ENCODE measurements at regions not wholly inside any gene's neighbourhood (a gene's known extent, or its start where the extent isn't known, plus 50 kb on each side); places are given as distances from the start of the nearest gene placed in this dataset.
"Not testable (repeated sequence)": the region's sequence is repeated elsewhere in the genome, so short reads cannot be mapped to it uniquely, and the experiment has no call there.

GRCh38 chr3:192968901-192969300 is 51.2 kb upstream of the MB21D2 start:
- DNase-seq: not testable (repeated sequence)

GRCh38 chr3:192980632-192981031 is 63.0 kb upstream of the MB21D2 start:
- no peak for DNase-seq

GRCh38 chr3:192986379-192986778 is 68.7 kb upstream of the MB21D2 start:
- DNase-seq: no peak

- DNase-seq: no peak
Measured at GRCh38 chr3:192991356-192991755, 73.7 kb upstream of the MB21D2 start.

GRCh38 chr3:192992361-192992760 is 74.7 kb upstream of the MB21D2 start:
- no peak for DNase-seq

- DNase-seq: no peak
Measured at GRCh38 chr3:192993411-192993810, 75.8 kb upstream of the MB21D2 start.

GRCh38 chr3:193001113-193001512 is 83.5 kb upstream of the MB21D2 start:
- DNase-seq: not testable (repeated sequence)

- not testable (repeated sequence) for DNase-seq
Measured at GRCh38 chr3:193003624-193004023, 86.0 kb upstream of the MB21D2 start.

- no peak for DNase-seq
Measured at GRCh38 chr3:193008654-193009053, 91.0 kb upstream of the MB21D2 start.

- DNase-seq: peak; percentile 52
Measured at GRCh38 chr3:193010191-193010590, 92.5 kb upstream of the MB21D2 start.

GRCh38 chr3:193011958-193012357 is 94.3 kb upstream of the MB21D2 start:
- no peak for DNase-seq

GRCh38 chr3:193014902-193015301 is 97.2 kb upstream of the MB21D2 start:
- no peak for DNase-seq

GRCh38 chr3:193016437-193016901 is 98.8 kb upstream of the MB21D2 start:
- DNase-seq: no peak

- no peak for DNase-seq
Measured at GRCh38 chr3:193021506-193022010, 103.9 kb upstream of the MB21D2 start.

- DNase-seq: no peak
Measured at GRCh38 chr3:193023218-193023617, 105.6 kb upstream of the MB21D2 start.

GRCh38 chr3:193028258-193028657 is 110.6 kb upstream of the MB21D2 start:
- no peak for DNase-seq

- DNase-seq: no peak
Measured at GRCh38 chr3:193029800-193030199, 112.1 kb upstream of the MB21D2 start.

GRCh38 chr3:193030276-193030675 is 112.6 kb upstream of the MB21D2 start:
- DNase-seq: no peak

- no peak for DNase-seq
Measured at GRCh38 chr3:193031911-193032310, 114.3 kb upstream of the MB21D2 start.

GRCh38 chr3:193033226-193033780 is 115.6 kb upstream of the MB21D2 start:
- no peak for DNase-seq

GRCh38 chr3:193037828-193038227 is 120.2 kb upstream of the MB21D2 start:
- DNase-seq: not testable (repeated sequence)

- DNase-seq: no peak
Measured at GRCh38 chr3:193039058-193039457, 121.4 kb upstream of the MB21D2 start.

- no peak for DNase-seq
Measured at GRCh38 chr3:193040836-193041672, 123.4 kb upstream of the MB21D2 start.

GRCh38 chr3:193046371-193046770 is 128.7 kb upstream of the MB21D2 start:
- no peak for DNase-seq
